GM06990 (cell line): ENCODE measurements at regions not wholly inside any gene's neighbourhood (a gene's known extent, or its start where the extent isn't known, plus 50 kb on each side); places are given as distances from the start of the nearest gene placed in this dataset.

Experiments
- DNase-seq: peaks from one replicate; pipeline ENCODE4 v3.0.0-alpha.2; 2011; ENCODE audit not compliant: insufficient read length; ENCODE audit errors: extremely low read depth
- H3K27me3 ChIP-seq: replicated peaks from 2 replicates; pipeline ENCODE4 v1.6.0; 2011; ENCODE audit warnings: low read length; ENCODE audit not compliant: control insufficient read depth, insufficient read depth
- H3K36me3 ChIP-seq: 2 replicates; pipeline ENCODE4 v1.5.1; 2011; ENCODE audit warnings: low read length; ENCODE audit not compliant: control insufficient read depth, insufficient read depth
- H3K4me3 ChIP-seq: replicated peaks from 2 replicates; pipeline ENCODE4 v1.5.1; 2011; ENCODE audit warnings: low read depth, mild to moderate bottlenecking, control low read depth, low read length
- CTCF ChIP-seq: IDR thresholded peaks from 2 replicates; pipeline ENCODE4 v1.5.1; 2011; ENCODE audit warnings: low read length, control low read depth, mild to moderate bottlenecking, inconsistent platforms; ENCODE audit not compliant: insufficient read depth, poor library complexity, severe bottlenecking

- no peak for DNase-seq
- H3K4me3 ChIP-seq = no peak overlapping the region
- H3K27me3 ChIP-seq = no peaks in the 10 kb centered on the region
- TF ChIP-seq CTCF = no peak
- H3K36me3 ChIP-seq = no peaks in the 10 kb centered on the region
Observed at GRCh38 chr2:103823847-103824246, 1030.1 kb upstream of the POU3F3 start.

- no peaks in the 10 kb centered on the region for H3K36me3 ChIP-seq
- DNase-seq = no peak
- no peak for TF ChIP-seq CTCF
- no peaks in the 10 kb centered on the region for H3K27me3 ChIP-seq
- H3K4me3 ChIP-seq = no peak overlapping the region
Observed at GRCh38 chr2:103847276-103847675, 1006.6 kb upstream of the POU3F3 start.

- DNase-seq = no peak
- no peak for TF ChIP-seq CTCF
- Histone ChIP-seq H3K4me3 (no peak overlapping the region), H3K27me3 (no peaks in the 10 kb centered on the region), H3K36me3 (no peaks in the 10 kb centered on the region)
Observed at GRCh38 chr2:103859238-103859637, 994.7 kb upstream of the POU3F3 start.

- Histone ChIP-seq H3K4me3 (no peak overlapping the region), H3K27me3 (no peaks in the 10 kb centered on the region), H3K36me3 (no peaks in the 10 kb centered on the region)
- TF ChIP-seq CTCF = no peak
- no peak for DNase-seq
Observed at GRCh38 chr2:103860016-103860415, 993.9 kb upstream of the POU3F3 start.

- Histone ChIP-seq H3K4me3 (no peak overlapping the region), H3K27me3 (no peaks in the 10 kb centered on the region), H3K36me3 (no peaks in the 10 kb centered on the region)
- no peak for DNase-seq
- TF ChIP-seq CTCF = no peak
Observed at GRCh38 chr2:103868396-103868795, 985.5 kb upstream of the POU3F3 start.

- TF ChIP-seq CTCF = no peak
- H3K4me3 ChIP-seq = no peak overlapping the region
- H3K36me3 ChIP-seq = no peaks in the 10 kb centered on the region
- DNase-seq = no peak
- H3K27me3 ChIP-seq = no peaks in the 10 kb centered on the region
Observed at GRCh38 chr2:103873716-103874351, 980.1 kb upstream of the POU3F3 start.
